D721Med (cell line): ENCODE measurements at regions not wholly inside any gene's neighbourhood (a gene's known extent, or its start where the extent isn't known, plus 50 kb on each side); places are given as distances from the start of the nearest gene placed in this dataset.

ENCODE experiments used
- DNase-seq: peaks from one replicate; pipeline ENCODE4 v3.0.0; 2011; ENCODE audit warnings: low spot score; ENCODE audit not compliant: insufficient read length
- FAIRE-seq: peaks from 2 replicates; lab custom pipeline; 2011; peaks lifted over from hg19 to GRCh38; lab: Jason Lieb, UNC
- CTCF ChIP-seq: IDR thresholded peaks from 2 replicates; pipeline ENCODE4 v1.5.1; 2012; ENCODE audit warnings: mild to moderate bottlenecking, control low read depth; ENCODE audit not compliant: insufficient read depth; ENCODE audit errors: missing control alignments

GRCh38 chr10:35735412-35735811 lies 93.3 kb upstream of the FZD8 start:
- DNase-seq (no peak), FAIRE-seq (no peak)
- no peak for TF ChIP-seq CTCF

- FAIRE-seq (no peak), DNase-seq (no peak)
- TF ChIP-seq CTCF, result no peak
Measured at GRCh38 chr10:35731828-35732227, 89.7 kb upstream of the FZD8 start.

- DNase-seq, result no peak
- no peak for TF ChIP-seq CTCF
- FAIRE-seq, result no peak
Measured at GRCh38 chr10:35728341-35728740, 86.2 kb upstream of the FZD8 start.

- TF ChIP-seq CTCF, result no peak
- DNase-seq (no peak), FAIRE-seq (no peak)
Measured at GRCh38 chr10:35726846-35727245, 84.8 kb upstream of the FZD8 start.

- DNase-seq (no peak), FAIRE-seq (no peak)
- no peak for TF ChIP-seq CTCF
Measured at GRCh38 chr10:35723992-35724391, 81.9 kb upstream of the FZD8 start.

GRCh38 chr10:35723059-35723458 lies 81.0 kb upstream of the FZD8 start:
- no peak for TF ChIP-seq CTCF
- no peak for FAIRE-seq
- DNase-seq, result no peak

- DNase-seq (no peak), FAIRE-seq (no peak)
- no peak for TF ChIP-seq CTCF
Measured at GRCh38 chr10:35722636-35723035, 80.5 kb upstream of the FZD8 start.
